Spinal cord (tissue), 9 donors: ENCODE measurements at regions not wholly inside any gene's neighbourhood (a gene's known extent, or its start where the extent isn't known, plus 50 kb on each side); places are given as distances from the start of the nearest gene placed in this dataset.

ENCODE experiments used
- DNase-seq, 6 donors: peaks; one replicate each; pipeline versions ENCODE4 v3.0.0 to v3.0.0-alpha.2; 2013 to 2015; ENCODE audit warnings: low spot score in 6 of 6, low read depth in 4 of 6
- H3K27ac ChIP-seq: one replicate; pipeline ENCODE4 v1.5.1; 2013; ENCODE audit warnings: low read depth, low read length, control low read depth
- H3K27me3 ChIP-seq: one replicate; pipeline ENCODE4 v1.6.1; 2013; ENCODE audit warnings: low read length; ENCODE audit not compliant: control insufficient read depth, insufficient read depth
- H3K36me3 ChIP-seq: one replicate; pipeline ENCODE4 v1.6.1; 2013; ENCODE audit warnings: low read length; ENCODE audit not compliant: control insufficient read depth, insufficient read depth
- H3K4me1 ChIP-seq: one replicate; pipeline ENCODE4 v1.6.1; 2013; ENCODE audit warnings: low read length; ENCODE audit not compliant: control insufficient read depth, insufficient read depth
- H3K4me3 ChIP-seq: one replicate; pipeline ENCODE4 v1.5.1; 2013; ENCODE audit warnings: low read depth, low read length, control low read depth
- H3K9me3 ChIP-seq: one replicate; pipeline ENCODE4 v1.6.1; 2013; ENCODE audit warnings: low read length; ENCODE audit not compliant: control insufficient read depth, insufficient read depth
- WGBS: methylation state at CpG from one replicate; pipeline ENCODE4 v1.1.5; 2013; ENCODE audit warnings: missing lambda C conversion rate; ENCODE audit not compliant: insufficient coverage; 5-methylcytosine and 5-hydroxymethylcytosine counted together
- donor health status: healthy.

DNA sequence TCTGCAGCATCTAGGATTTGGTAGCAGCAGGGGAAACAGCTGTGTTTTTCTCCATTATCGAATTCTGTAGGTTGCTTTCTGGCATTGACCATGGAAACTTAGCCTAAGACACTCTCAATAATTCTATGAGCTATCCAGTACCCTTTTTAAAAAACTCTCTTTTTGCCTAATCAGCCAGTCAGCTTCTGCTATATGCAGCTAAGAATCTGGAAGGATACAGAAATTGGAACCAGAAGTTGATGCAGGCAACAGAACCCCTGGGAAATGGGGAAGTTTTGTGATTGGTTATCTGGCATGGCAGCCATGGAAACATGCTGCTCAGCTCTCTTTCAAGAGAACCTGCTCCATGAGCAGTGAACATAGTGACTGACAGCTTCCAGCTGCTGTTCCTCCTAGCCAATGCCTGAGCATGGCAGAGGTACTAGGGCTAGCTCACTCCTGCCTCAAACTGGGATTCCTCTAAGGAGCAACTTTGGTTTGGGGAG is 417.6 kb upstream of the MAOA start:
- no peaks in the 10 kb centered on the region for H3K27me3 ChIP-seq
- H3K36me3 ChIP-seq, result no peaks in the 10 kb centered on the region
- H3K4me3 ChIP-seq, result no peak overlapping the region
- DNase-seq, result peak in 2 of 6 donors; percentile 1 to 55
- WGBS, result no CpG with 5 or more reads among the region's 1 CpG
- H3K4me1 ChIP-seq, result no peaks in the 10 kb centered on the region
- H3K27ac ChIP-seq, result no peak overlapping the region
- H3K9me3 ChIP-seq, result no peaks in the 10 kb centered on the region

DNA sequence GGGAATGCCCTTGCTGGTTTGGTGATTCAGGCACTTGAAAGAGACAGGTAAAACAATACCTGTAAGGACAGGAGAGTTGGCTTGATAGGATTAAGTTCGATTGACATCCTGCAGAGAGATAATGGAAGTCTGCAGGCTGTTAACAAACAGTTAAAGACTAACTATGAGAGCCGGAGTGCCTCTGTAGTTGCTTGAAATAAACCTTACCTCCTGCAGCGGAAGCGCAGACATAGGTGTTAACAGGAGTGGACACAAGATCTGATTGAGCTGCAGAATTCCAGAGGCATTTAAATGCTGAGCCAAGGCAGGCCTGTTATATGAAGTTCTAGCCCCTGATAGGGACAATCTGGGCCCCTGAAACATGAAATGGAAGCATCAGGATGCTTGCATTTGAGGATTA is 416.7 kb upstream of the MAOA start:
- Histone ChIP-seq H3K36me3 (no peaks in the 10 kb centered on the region), H3K9me3 (no peaks in the 10 kb centered on the region), H3K27me3 (no peaks in the 10 kb centered on the region), H3K4me3 (no peak overlapping the region), H3K4me1 (no peaks in the 10 kb centered on the region), H3K27ac (no peak overlapping the region)
- no peak for DNase-seq
- WGBS, result 87% methylated on average over 3 of the region's 4 CpGs

DNA sequence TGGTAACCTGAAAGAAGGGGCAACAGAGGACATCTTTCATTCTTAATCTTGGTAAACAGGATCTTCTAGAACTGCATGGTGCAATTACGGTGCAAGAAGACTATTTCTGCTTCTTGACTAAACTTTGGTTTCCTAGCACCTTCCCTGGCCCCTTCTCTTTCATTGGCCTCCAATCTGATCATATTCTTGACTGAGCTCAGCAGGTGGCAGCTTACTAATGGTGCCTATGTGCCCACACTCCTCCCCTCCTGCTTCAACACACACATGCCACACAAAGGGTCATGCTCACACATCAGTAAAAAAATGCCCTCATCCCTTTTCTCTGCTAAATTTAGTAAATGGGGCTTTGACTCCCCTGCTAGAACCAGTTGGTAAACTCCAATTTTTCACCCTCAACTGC is 400.5 kb upstream of the MAOA start:
- Histone ChIP-seq H3K36me3 (no peaks in the 10 kb centered on the region), H3K9me3 (no peaks in the 10 kb centered on the region), H3K27me3 (no peaks in the 10 kb centered on the region), H3K4me1 (no peaks in the 10 kb centered on the region), H3K4me3 (no peak overlapping the region), H3K27ac (no peak overlapping the region)
- peak in 1 of 6 donors; percentile 2 for DNase-seq
- 90% methylated on average over 1 of the region's 1 CpG for WGBS

DNA sequence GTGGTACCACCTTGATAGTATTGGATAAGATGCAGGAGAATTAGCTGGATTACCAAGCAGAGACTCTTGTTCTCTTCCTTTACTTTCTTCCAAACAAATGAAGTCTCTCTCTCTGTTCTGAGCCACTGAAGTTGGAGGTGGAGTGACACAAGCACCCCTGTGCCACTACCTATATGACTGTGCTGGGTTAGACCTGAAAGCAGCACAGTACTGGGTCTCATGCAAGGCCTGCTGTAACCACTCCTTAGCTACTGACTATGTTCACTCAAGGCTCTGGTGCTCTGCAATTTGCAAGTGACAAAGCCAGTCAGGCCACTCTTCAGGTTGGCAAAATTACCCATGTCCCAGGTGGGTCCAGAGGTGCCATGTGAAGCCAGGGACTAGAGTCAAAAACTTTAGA is 389.6 kb upstream of the MAOA start:
- Histone ChIP-seq H3K27me3 (no peaks in the 10 kb centered on the region), H3K27ac (no peak overlapping the region), H3K4me3 (no peak overlapping the region), H3K9me3 (no peaks in the 10 kb centered on the region), H3K4me1 (no peaks in the 10 kb centered on the region), H3K36me3 (no peaks in the 10 kb centered on the region)
- DNase-seq, result no peak

DNA sequence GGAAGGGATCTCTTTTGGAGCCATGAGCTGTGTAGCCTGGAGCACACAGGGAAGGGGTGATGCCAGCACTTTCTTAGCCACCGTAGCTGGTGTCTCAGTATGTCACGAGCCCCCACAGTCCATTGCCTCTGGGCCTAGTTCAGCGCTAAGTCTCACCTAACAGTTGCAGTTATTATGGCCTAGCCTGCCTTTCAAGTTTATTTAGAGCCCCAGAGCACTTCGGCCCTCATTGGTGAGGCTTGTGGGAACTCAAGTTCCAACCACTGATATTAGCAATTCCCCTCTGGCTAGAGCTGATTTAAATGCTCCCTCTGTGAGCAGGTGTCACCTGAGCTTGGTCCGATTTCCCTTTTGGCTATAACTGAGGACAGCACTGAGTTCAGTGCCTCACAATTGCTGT is 388.4 kb upstream of the MAOA start:
- no peaks in the 10 kb centered on the region for H3K27me3 ChIP-seq

DNA sequence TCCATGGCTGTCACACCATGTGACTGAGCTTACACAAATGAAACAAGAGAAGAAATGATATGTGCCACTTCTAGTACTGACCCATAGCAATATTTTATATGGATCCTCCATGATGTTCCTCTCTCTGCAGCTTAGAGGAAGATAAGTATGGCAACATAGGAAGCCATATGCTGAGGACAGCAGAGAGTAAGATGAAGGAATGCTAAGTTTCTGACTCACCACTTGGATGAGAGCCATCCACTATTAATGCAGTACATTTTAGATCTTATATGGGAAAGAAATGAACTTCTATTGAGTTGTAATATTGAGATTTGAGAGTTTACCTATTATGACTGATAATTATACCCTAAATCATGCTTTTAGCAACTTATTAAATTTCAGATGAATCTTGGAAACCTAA is 386.9 kb upstream of the MAOA start:
- no peaks in the 10 kb centered on the region for H3K4me1 ChIP-seq
- no peaks in the 10 kb centered on the region for H3K27me3 ChIP-seq
- DNase-seq, result no peak
- H3K27ac ChIP-seq, result no peak overlapping the region
- H3K9me3 ChIP-seq, result no peaks in the 10 kb centered on the region
- H3K4me3 ChIP-seq, result no peak overlapping the region
- no peaks in the 10 kb centered on the region for H3K36me3 ChIP-seq

More for the DNA sequence above, 388.4 kb upstream of the MAOA start:
- Histone ChIP-seq H3K4me1 (no peaks in the 10 kb centered on the region), H3K4me3 (no peak overlapping the region), H3K36me3 (no peaks in the 10 kb centered on the region), H3K27ac (no peak overlapping the region), H3K9me3 (no peaks in the 10 kb centered on the region)
- DNase-seq, result no peak
- 74% methylated on average over 5 of the region's 5 CpGs for WGBS

DNA sequence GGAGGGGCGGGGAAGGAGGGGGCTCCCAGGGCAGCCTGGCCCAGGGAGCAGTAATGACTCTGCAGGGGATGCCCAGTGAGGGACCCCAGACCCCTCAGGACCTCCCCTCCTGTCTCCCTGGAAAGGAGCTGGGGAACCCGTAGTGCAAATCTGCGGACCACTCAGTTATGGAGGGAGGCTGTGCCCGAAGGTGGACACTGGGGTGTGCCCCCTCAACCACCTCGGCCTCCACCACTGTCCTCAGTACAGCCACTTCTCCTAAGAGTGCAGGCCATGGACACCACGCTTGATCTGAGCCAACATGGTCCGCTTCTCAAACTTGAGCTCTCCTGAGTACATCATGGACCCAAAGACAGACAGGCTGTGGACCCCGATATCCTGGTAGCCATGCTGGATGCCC is 378.2 kb upstream of the MAOA start:
- no peaks in the 10 kb centered on the region for H3K27me3 ChIP-seq
- WGBS, result 83% methylated on average over 8 of the region's 8 CpGs
- DNase-seq, result no peak
- H3K4me3 ChIP-seq, result no peak overlapping the region
- no peak overlapping the region for H3K27ac ChIP-seq
- H3K9me3 ChIP-seq, result no peaks in the 10 kb centered on the region
- H3K4me1 ChIP-seq, result no peaks in the 10 kb centered on the region
- H3K36me3 ChIP-seq, result no peaks in the 10 kb centered on the region

DNA sequence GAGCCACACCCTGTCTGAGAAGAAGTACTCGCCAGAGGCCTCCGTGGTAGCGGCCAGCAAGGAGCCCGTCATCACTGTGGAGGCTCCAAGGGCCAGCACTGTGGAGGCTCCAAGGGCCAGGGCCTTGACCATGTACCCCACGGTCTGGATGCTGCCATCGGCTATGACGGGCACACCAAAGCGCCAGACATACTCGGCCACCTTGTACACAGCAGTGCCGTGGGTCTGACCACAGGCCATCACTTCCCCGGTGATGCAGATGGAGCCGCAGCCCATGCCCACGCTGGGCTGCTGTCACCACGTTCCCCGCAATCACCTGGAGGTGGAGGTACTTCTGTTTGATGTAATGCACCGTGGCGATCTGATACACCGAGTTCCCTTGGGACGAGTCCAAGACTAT is 377.7 kb upstream of the MAOA start:
- H3K4me3 ChIP-seq, result no peak overlapping the region
- DNase-seq, result no peak
- 93% methylated on average over 19 of the region's 19 CpGs for WGBS

DNA sequence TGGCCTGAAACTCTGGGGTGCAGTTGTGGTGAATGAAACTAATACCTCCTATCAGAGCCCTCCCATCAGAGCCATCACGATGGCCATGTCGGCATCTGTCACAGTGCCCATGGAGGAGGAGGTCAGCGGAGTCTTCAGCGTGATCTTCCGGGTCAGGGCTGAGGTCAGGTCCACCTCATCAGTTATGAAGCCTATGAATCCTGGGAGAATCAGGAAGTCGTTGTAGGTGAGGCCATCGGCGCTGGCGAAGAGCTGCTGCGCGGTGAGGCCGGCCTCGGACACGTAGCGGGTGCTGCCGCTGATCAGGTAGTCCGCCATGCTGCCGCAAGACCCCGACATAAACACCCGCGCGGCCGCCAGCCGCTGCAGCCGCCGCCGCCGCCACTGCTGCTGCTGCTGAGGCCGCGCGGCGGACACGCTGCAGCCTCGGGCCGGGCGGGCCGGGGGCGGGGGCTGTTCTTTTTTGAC is 376.7 kb upstream of the MAOA start:
- no peak overlapping the region for H3K27ac ChIP-seq
- no peaks in the 10 kb centered on the region for H3K9me3 ChIP-seq
- H3K36me3 ChIP-seq, result no peaks in the 10 kb centered on the region
- DNase-seq, result no peak
- no peaks in the 10 kb centered on the region for H3K4me1 ChIP-seq
- no peaks in the 10 kb centered on the region for H3K27me3 ChIP-seq
- no peak overlapping the region for H3K4me3 ChIP-seq
- WGBS, result 90% methylated on average over 32 of the region's 38 CpGs

More for the DNA sequence above, 377.7 kb upstream of the MAOA start:
- Histone ChIP-seq H3K9me3 (no peaks in the 10 kb centered on the region), H3K27me3 (no peaks in the 10 kb centered on the region), H3K27ac (no peak overlapping the region), H3K36me3 (no peaks in the 10 kb centered on the region), H3K4me1 (no peaks in the 10 kb centered on the region)

DNA sequence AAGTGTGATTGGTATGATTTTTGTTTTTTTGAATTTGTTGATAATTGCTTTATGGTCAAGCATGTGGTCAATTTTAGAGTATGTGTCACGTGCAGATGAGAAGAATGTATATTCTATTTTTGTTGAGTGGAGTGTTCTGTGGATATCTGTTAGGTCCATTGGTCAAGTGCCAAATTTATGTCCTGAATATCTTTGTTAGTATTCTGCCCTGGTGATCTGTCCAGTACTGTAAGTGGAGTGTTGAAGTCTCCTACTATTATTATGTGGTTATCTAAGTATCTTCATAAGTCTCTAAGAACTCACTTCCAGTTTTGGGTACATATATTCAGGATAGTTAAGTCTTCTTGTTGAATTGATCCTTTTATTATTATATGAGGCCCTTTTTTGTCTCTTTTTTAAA is 372.9 kb upstream of the MAOA start:
- Histone ChIP-seq H3K9me3 (no peaks in the 10 kb centered on the region), H3K27ac (no peak overlapping the region), H3K4me3 (no peak overlapping the region), H3K36me3 (no peaks in the 10 kb centered on the region), H3K4me1 (no peaks in the 10 kb centered on the region), H3K27me3 (no peaks in the 10 kb centered on the region)
- 86% methylated on average over 1 of the region's 1 CpG for WGBS
- DNase-seq, result no peak
